ENCODE measurements at regions not wholly inside any gene's neighbourhood (a gene's known extent, or its start where the extent isn't known, plus 50 kb on each side); places are given as distances from the start of the nearest gene placed in this dataset.

DNA sequence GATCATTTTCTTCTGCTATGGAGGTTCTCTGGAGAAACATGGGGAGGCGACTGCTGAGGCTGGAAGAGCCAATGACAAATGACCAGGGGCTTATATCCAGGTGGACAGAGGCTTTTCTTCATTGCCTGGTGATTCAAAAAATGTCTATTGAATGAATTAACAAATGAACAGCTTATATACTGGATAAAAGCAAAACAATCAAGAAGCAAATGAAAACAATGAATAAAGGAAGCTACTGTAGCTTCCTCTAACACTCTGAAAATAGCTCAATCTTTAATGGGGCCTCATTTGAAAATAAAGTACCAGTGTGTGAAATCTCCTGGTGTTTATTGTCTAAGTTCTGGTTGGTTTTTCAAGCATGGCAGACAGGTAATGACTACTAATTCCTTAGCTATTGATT lies 167.5 kb upstream of the TMTC4 start:
- TF ChIP-seq POLR2A (IDR thresholded peaks at IDR 0.05): no peak
- TF ChIP-seq, protein P1, sequence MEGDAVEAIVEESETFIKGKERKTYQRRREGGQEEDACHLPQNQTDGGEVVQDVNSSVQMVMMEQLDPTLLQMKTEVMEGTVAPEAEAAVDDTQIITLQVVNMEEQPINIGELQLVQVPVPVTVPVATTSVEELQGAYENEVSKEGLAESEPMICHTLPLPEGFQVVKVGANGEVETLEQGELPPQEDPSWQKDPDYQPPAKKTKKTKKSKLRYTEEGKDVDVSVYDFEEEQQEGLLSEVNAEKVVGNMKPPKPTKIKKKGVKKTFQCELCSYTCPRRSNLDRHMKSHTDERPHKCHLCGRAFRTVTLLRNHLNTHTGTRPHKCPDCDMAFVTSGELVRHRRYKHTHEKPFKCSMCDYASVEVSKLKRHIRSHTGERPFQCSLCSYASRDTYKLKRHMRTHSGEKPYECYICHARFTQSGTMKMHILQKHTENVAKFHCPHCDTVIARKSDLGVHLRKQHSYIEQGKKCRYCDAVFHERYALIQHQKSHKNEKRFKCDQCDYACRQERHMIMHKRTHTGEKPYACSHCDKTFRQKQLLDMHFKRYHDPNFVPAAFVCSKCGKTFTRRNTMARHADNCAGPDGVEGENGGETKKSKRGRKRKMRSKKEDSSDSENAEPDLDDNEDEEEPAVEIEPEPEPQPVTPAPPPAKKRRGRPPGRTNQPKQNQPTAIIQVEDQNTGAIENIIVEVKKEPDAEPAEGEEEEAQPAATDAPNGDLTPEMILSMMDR (IDR thresholded peaks at IDR 0.05): no peak
